Activated naive CD4-positive, alpha-beta T cell treated with anti-CD3 and anti-CD28 coated beads, Interleukin-2, amount 50 U/mL, for 24 hours (primary cell): ENCODE measurements at regions not wholly inside any gene's neighbourhood (a gene's known extent, or its start where the extent isn't known, plus 50 kb on each side); places are given as distances from the start of the nearest gene placed in this dataset.
"Not testable (repeated sequence)": the region's sequence is repeated elsewhere in the genome, so short reads cannot be mapped to it uniquely, and the experiment has no call there.

Experiments used
- H3K27ac Mint-ChIP-seq: one replicate; pipeline ENCODE4 v1.8.0; 2021; ENCODE audit warnings: mild to moderate bottlenecking, mixed read lengths
- H3K27me3 Mint-ChIP-seq: one replicate; pipeline ENCODE4 v1.8.0; 2021; ENCODE audit warnings: mixed read lengths
- H3K36me3 Mint-ChIP-seq: one replicate; pipeline ENCODE4 v1.8.0; 2021; ENCODE audit warnings: mixed read lengths
- H3K4me1 Mint-ChIP-seq: one replicate; pipeline ENCODE4 v1.8.0; 2021; ENCODE audit warnings: mixed read lengths
- H3K4me3 Mint-ChIP-seq: one replicate; pipeline ENCODE4 v1.8.0; 2021; ENCODE audit warnings: mild to moderate bottlenecking, mixed read lengths
- H3K9me3 Mint-ChIP-seq: one replicate; pipeline ENCODE4 v1.8.0; 2021; ENCODE audit warnings: mixed read lengths

- H3K36me3 Mint-ChIP-seq, result no peaks in the 10 kb centered on the region
- no peaks in the 10 kb centered on the region for H3K4me1 Mint-ChIP-seq
- no peaks in the 10 kb centered on the region for H3K9me3 Mint-ChIP-seq
- H3K4me3 Mint-ChIP-seq, result no peak overlapping the region
- H3K27ac Mint-ChIP-seq, result no peak overlapping the region
- peaks cover 7% of the 10 kb centered on the region for H3K27me3 Mint-ChIP-seq
These were observed 129.2 kb downstream of the DMRT2 start for GRCh38 chr9:1179366-1179765.

DNA sequence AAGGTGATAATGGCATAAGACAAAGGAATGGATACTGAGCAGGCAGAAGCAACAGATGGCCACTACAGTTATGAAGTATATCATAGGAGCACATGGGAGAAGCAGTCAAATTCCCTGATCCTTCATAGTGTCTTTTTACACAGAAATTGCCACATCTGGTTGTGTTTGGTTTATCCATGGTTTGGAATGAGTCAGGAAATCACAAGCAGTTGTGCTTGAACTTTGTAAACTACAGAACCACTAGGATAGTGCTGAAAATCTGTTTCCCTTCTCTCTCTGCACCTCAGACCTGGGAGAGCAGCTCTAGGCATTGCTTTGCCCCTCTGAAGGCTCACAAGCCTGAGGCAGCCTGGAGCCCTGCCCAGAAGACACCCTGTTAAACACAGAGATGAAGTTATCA is 134.0 kb downstream of the DMRT2 start:
- no peaks in the 10 kb centered on the region for H3K36me3 Mint-ChIP-seq
- H3K4me3 Mint-ChIP-seq, result no peak overlapping the region
- peaks cover 4% of the 10 kb centered on the region for H3K27me3 Mint-ChIP-seq
- H3K4me1 Mint-ChIP-seq, result no peaks in the 10 kb centered on the region
- H3K9me3 Mint-ChIP-seq, result peaks cover 5% of the 10 kb centered on the region
- no peak overlapping the region for H3K27ac Mint-ChIP-seq

GRCh38 chr9:1187137-1187536 is 137.0 kb downstream of the DMRT2 start:
- H3K9me3 Mint-ChIP-seq, H3K4me1 Mint-ChIP-seq, H3K27ac Mint-ChIP-seq, H3K27me3 Mint-ChIP-seq, H3K36me3 Mint-ChIP-seq, H3K4me3 Mint-ChIP-seq: not testable (repeated sequence)

DNA sequence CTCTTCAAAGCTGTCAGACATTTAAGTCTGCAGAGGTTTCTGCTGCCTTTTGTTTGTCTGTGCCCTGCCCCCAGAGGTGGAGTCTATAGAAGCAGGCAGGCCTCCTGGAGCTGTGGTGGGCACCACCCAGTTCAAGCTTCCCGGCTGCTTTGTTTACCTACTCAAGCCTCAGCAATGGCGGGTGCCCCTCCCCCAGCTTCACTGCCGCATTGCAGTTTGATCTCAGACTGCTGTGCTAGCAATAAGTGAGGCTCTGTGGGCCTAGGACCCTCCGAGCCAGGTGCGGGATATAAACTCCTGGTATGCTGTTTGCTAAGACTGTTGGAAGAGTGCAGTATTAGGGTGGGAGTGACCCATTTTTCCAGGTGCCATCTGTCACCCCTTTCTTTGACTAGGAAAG is 145.5 kb downstream of the DMRT2 start:
- H3K27ac Mint-ChIP-seq, H3K36me3 Mint-ChIP-seq, H3K4me1 Mint-ChIP-seq, H3K27me3 Mint-ChIP-seq, H3K4me3 Mint-ChIP-seq, H3K9me3 Mint-ChIP-seq: not testable (repeated sequence)

GRCh38 chr9:1198085-1198484 is 147.9 kb downstream of the DMRT2 start:
- Mint-ChIP-seq H3K4me1 (no peaks in the 10 kb centered on the region), H3K9me3 (peaks cover 2% of the 10 kb centered on the region), H3K4me3 (no peak overlapping the region), H3K27ac (no peak overlapping the region), H3K36me3 (no peaks in the 10 kb centered on the region), H3K27me3 (peaks cover 3% of the 10 kb centered on the region)

DNA sequence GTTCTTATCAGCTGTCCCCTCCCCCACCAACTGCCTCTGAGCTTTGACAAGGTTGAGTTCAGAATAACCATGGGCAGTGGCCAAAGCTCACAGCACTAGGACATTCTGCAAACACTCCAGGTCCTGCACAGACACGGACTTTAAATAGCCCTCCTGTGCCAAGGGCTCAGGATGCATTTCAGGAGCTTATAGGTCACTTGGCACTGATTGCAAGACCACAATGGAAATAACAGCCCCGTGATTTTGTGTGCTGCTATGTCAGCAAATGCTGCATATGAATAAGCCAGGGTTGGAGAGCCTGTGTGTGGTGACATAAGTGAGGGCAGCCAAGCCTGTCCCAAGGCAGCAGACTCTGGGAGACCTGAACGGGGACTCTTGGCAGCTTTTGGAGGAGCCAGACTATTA is 150.7 kb downstream of the DMRT2 start:
- Mint-ChIP-seq H3K27me3 (peaks cover 3% of the 10 kb centered on the region), H3K36me3 (no peaks in the 10 kb centered on the region), H3K4me1 (no peaks in the 10 kb centered on the region), H3K27ac (no peak overlapping the region), H3K9me3 (no peaks in the 10 kb centered on the region), H3K4me3 (no peak overlapping the region)

GRCh38 chr9:1201262-1201661 is 151.1 kb downstream of the DMRT2 start:
- no peak overlapping the region for H3K27ac Mint-ChIP-seq
- no peaks in the 10 kb centered on the region for H3K4me1 Mint-ChIP-seq
- H3K9me3 Mint-ChIP-seq, result no peaks in the 10 kb centered on the region
- H3K4me3 Mint-ChIP-seq, result no peak overlapping the region
- no peaks in the 10 kb centered on the region for H3K36me3 Mint-ChIP-seq
- H3K27me3 Mint-ChIP-seq, result peaks cover 3% of the 10 kb centered on the region

DNA sequence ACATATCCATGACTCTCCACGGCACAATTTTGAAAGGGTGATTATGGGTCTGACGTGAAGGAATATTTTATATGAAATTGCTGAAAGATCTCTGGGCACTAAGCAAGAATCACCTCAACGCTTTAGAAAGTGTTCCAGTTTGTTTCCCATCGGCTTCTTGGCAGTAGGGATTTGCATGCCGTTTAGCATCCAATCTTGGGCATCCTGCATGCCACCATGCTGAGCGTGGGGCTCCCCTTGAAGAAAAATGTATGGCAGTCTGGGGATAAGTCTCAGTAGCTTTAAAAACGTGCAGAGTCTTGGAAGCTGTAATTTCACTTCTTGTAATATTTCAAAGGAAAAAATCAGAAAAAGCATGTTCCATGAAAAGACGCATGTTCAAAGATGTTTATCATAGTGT is 151.7 kb downstream of the DMRT2 start:
- no peaks in the 10 kb centered on the region for H3K4me1 Mint-ChIP-seq
- H3K27me3 Mint-ChIP-seq, result peaks cover 3% of the 10 kb centered on the region
- no peak overlapping the region for H3K27ac Mint-ChIP-seq
- H3K9me3 Mint-ChIP-seq, result no peaks in the 10 kb centered on the region
- H3K4me3 Mint-ChIP-seq, result no peak overlapping the region
- H3K36me3 Mint-ChIP-seq, result no peaks in the 10 kb centered on the region

DNA sequence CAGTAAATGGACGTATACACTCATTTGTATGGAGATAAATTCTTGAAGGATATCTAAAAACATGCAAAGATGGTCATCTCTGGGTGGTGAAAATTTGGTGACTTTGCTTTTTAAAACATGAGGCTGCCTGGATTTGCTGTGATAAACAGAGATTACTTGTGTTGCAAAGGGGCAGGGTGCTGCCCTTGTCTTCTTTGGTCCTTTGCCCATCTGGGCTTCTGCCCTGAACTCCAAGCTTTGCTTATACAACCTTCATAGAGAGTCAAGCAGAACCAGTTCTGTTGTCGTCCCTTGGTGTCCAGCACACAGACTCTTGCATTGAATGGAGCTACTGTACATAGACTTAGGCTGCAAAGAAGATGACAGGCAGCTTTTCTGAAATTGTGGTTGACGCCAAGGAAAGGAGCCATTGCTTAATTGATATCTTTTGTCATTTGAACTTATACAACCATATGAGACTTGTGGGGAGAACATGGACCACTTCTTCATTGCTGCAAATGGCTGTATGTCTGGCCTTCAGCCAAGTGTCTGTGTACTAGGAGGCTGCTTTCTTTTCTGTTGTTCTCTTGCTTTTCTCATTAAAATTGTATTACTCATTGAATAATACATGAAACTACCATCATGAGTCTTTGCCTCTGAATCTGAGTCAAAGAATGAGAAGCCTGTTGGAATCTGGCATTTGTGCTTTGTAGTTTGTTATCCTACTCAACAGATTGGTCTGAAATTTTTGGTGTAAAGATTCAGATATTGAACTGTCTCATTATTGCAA is 152.5 kb downstream of the DMRT2 start:
- Mint-ChIP-seq H3K27me3 (peaks cover 7% of the 10 kb centered on the region), H3K9me3 (no peaks in the 10 kb centered on the region), H3K27ac (no peak overlapping the region), H3K4me3 (no peak overlapping the region), H3K36me3 (no peaks in the 10 kb centered on the region), H3K4me1 (no peaks in the 10 kb centered on the region)

GRCh38 chr9:1207686-1208085 is 157.5 kb downstream of the DMRT2 start:
- Mint-ChIP-seq H3K9me3 (peaks cover 4% of the 10 kb centered on the region), H3K36me3 (no peaks in the 10 kb centered on the region), H3K27me3 (peaks cover 4% of the 10 kb centered on the region), H3K4me1 (no peaks in the 10 kb centered on the region), H3K27ac (no peak overlapping the region), H3K4me3 (no peak overlapping the region)

- peaks cover 4% of the 10 kb centered on the region for H3K9me3 Mint-ChIP-seq
- H3K36me3 Mint-ChIP-seq, result no peaks in the 10 kb centered on the region
- H3K4me3 Mint-ChIP-seq, result no peak overlapping the region
- H3K27ac Mint-ChIP-seq, result no peak overlapping the region
- H3K4me1 Mint-ChIP-seq, result no peaks in the 10 kb centered on the region
- peaks cover 4% of the 10 kb centered on the region for H3K27me3 Mint-ChIP-seq
These were observed 158.0 kb downstream of the DMRT2 start for GRCh38 chr9:1208157-1208556.

DNA sequence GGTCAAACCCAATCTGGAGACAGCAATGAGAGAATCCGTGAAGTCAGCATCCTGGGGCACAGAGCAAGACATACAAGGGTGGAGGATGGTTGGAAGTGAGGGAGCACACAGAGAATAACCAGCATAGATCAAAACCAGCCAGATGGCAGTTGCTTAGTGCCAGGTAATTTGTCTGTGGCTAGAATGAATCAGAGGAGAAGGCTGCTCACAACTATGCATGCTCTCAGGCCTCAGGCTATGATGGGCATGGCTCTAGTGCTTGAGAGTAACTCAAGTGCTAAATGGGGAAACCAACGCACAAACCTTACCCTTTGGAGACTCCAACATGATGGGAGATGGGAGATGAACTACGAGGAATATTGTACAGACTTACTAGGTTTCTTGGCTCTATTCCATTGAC is 160.8 kb downstream of the DMRT2 start:
- H3K4me3 Mint-ChIP-seq, result no peak overlapping the region
- H3K9me3 Mint-ChIP-seq, result peaks cover 4% of the 10 kb centered on the region
- H3K27me3 Mint-ChIP-seq, result peaks cover 4% of the 10 kb centered on the region
- no peak overlapping the region for H3K27ac Mint-ChIP-seq
- H3K4me1 Mint-ChIP-seq, result no peaks in the 10 kb centered on the region
- H3K36me3 Mint-ChIP-seq, result no peaks in the 10 kb centered on the region

DNA sequence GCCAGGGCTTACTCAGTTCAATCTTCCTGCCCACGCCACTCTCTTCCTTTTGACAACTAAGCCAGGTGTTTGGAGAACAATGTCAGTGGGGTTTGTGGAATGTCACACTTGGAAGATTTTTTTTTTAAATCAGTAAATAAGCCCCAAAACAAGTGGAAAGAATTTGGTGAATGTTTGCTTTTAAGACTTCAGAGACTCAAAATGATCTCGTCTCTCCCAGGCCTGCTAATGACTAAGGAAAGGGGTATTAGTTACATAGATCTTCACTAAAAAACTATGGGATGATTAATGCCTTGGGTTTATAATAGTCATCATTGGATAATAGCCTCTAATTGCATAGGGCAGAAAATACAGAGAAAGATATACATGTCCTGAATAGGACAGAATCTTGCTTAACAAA is 166.4 kb downstream of the DMRT2 start:
- H3K9me3 Mint-ChIP-seq, result no peaks in the 10 kb centered on the region
- H3K4me1 Mint-ChIP-seq, result no peaks in the 10 kb centered on the region
- H3K4me3 Mint-ChIP-seq, result no peak overlapping the region
- no peaks in the 10 kb centered on the region for H3K27me3 Mint-ChIP-seq
- H3K27ac Mint-ChIP-seq, result no peak overlapping the region
- no peaks in the 10 kb centered on the region for H3K36me3 Mint-ChIP-seq

DNA sequence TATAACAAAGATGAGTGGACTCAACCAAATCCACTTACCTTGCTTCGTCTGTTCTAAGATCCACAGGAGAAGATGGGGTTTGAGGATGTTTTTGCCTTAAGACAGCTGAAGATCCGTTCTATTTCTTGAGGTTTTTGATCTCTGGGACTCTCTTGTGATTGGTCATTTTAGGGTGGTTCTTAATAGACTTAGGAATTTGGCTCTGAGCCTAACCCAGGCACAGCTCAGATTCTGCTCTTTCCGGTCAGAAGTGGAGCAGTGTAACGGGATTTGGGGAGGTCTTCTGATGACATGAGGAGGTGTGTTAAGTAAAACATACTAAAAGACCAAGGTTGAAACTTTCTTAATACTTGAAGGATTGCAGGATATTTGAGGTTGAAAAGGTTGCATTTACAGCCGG is 166.9 kb downstream of the DMRT2 start:
- H3K36me3 Mint-ChIP-seq, result no peaks in the 10 kb centered on the region
- no peaks in the 10 kb centered on the region for H3K9me3 Mint-ChIP-seq
- no peak overlapping the region for H3K27ac Mint-ChIP-seq
- H3K27me3 Mint-ChIP-seq, result no peaks in the 10 kb centered on the region
- no peaks in the 10 kb centered on the region for H3K4me1 Mint-ChIP-seq
- H3K4me3 Mint-ChIP-seq, result no peak overlapping the region

DNA sequence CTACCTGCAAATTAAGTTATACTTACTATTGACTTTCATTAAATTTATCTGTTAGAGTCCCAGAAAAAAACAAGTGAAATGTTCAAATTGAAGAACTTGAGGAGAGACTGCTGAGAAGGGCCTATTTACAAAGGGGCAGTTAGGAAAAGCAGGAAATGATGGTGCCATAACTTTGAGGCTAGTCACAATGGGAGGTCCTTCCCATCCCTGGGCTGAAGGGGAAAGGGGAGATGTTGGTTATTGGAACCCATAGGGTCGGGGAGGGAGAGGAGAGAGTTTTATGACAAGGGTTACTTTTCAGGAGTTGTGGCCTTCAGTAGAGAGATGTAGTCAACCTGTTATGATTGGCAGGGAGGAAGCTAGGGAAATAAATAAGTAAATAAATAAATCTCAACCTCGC is 169.1 kb downstream of the DMRT2 start:
- H3K9me3 Mint-ChIP-seq, result no peaks in the 10 kb centered on the region
- no peak overlapping the region for H3K4me3 Mint-ChIP-seq
- no peaks in the 10 kb centered on the region for H3K4me1 Mint-ChIP-seq
- no peak overlapping the region for H3K27ac Mint-ChIP-seq
- H3K27me3 Mint-ChIP-seq, result no peaks in the 10 kb centered on the region
- H3K36me3 Mint-ChIP-seq, result no peaks in the 10 kb centered on the region

GRCh38 chr9:1221298-1221697 is 171.1 kb downstream of the DMRT2 start:
- Mint-ChIP-seq H3K36me3 (no peaks in the 10 kb centered on the region), H3K9me3 (no peaks in the 10 kb centered on the region), H3K27me3 (no peaks in the 10 kb centered on the region), H3K4me1 (no peaks in the 10 kb centered on the region), H3K4me3 (no peak overlapping the region), H3K27ac (no peak overlapping the region)

- Mint-ChIP-seq H3K4me3 (no peak overlapping the region), H3K27me3 (no peaks in the 10 kb centered on the region), H3K27ac (no peak overlapping the region), H3K36me3 (no peaks in the 10 kb centered on the region), H3K9me3 (no peaks in the 10 kb centered on the region), H3K4me1 (no peaks in the 10 kb centered on the region)
These were observed 172.4 kb downstream of the DMRT2 start for GRCh38 chr9:1222511-1222910.
